Activated CD4-positive, alpha-beta memory T cell treated with anti-CD3 and anti-CD28 coated beads for 36 hours (primary cell): ENCODE measurements at regions not wholly inside any gene's neighbourhood (a gene's known extent, or its start where the extent isn't known, plus 50 kb on each side); places are given as distances from the start of the nearest gene placed in this dataset.
"Not testable (repeated sequence)": the region's sequence is repeated elsewhere in the genome, so short reads cannot be mapped to it uniquely, and the experiment has no call there.

ENCODE experiments used
- CTCF ChIA-PET: fragments of 350-600 bp; sonication (Branson Sonifier 250); formaldehyde crosslinking; loops from one replicate; lab custom pipeline; 2021; ENCODE audit warnings: antibody characterized with exemption, inconsistent platforms; lab: Charles Lee
- POLR2A ChIA-PET: fragments of 350-600 bp; sonication (Branson Sonifier 250); formaldehyde crosslinking; loops from one replicate; lab custom pipeline; 2021; ENCODE audit warnings: antibody characterized with exemption; lab: Charles Lee
- DNase-seq: peaks from one replicate; pipeline ENCODE4 v3.0.0-alpha.2; 2020
- H3K27ac Mint-ChIP-seq: one replicate; pipeline ENCODE4 v1.8.0; 2021; ENCODE audit warnings: mixed read lengths
- H3K27me3 Mint-ChIP-seq: one replicate; pipeline ENCODE4 v1.8.0; 2021; ENCODE audit warnings: mixed read lengths
- H3K36me3 Mint-ChIP-seq: one replicate; pipeline ENCODE4 v1.8.0; 2021; ENCODE audit warnings: mixed read lengths
- H3K4me1 Mint-ChIP-seq: one replicate; pipeline ENCODE4 v1.8.0; 2021; ENCODE audit warnings: low read depth, mixed read lengths
- H3K4me3 Mint-ChIP-seq: one replicate; pipeline ENCODE4 v1.8.0; 2021; ENCODE audit warnings: mild to moderate bottlenecking, mixed read lengths
- H3K9me3 Mint-ChIP-seq: one replicate; pipeline ENCODE4 v1.8.0; 2021; ENCODE audit warnings: mixed read lengths
- intact Hi-C: fragments of 100-400 bp; cut with micrococcal nuclease; formaldehyde crosslinking; loops from one replicate; pipeline ENCODE4 v1.15.1; 2023

DNA sequence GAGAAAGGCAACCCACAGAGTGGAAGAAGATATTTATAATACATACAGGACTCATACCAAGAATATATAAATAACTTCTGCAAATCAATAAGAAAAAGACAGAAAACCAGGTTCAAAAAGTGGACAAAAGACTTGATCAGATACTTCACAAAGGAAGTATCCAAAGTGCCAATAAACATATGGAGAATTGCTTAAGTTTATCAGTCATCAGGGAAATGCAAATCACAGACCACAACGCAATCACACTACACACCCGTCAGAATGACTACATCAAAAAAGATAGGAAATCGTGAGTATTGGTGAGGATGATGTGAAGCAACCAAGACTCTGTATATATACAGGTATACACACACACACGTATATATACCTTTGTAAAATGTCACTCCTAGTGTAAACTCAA, 180.6 kb downstream of the FAM43A start:
- ChIA-PET POLR2A (no interaction called here), CTCF (no interaction called here)
- H3K36me3 Mint-ChIP-seq, result no peaks in the 10 kb centered on the region
- intact Hi-C loops, result no loop called here
- H3K9me3 Mint-ChIP-seq, result no peaks in the 10 kb centered on the region
- H3K27ac Mint-ChIP-seq, result no peak overlapping the region
- H3K4me1 Mint-ChIP-seq, result no peaks in the 10 kb centered on the region
- DNase-seq, result no peak
- H3K4me3 Mint-ChIP-seq, result no peak overlapping the region
- H3K27me3 Mint-ChIP-seq, result peaks cover 19% of the 10 kb centered on the region

DNA sequence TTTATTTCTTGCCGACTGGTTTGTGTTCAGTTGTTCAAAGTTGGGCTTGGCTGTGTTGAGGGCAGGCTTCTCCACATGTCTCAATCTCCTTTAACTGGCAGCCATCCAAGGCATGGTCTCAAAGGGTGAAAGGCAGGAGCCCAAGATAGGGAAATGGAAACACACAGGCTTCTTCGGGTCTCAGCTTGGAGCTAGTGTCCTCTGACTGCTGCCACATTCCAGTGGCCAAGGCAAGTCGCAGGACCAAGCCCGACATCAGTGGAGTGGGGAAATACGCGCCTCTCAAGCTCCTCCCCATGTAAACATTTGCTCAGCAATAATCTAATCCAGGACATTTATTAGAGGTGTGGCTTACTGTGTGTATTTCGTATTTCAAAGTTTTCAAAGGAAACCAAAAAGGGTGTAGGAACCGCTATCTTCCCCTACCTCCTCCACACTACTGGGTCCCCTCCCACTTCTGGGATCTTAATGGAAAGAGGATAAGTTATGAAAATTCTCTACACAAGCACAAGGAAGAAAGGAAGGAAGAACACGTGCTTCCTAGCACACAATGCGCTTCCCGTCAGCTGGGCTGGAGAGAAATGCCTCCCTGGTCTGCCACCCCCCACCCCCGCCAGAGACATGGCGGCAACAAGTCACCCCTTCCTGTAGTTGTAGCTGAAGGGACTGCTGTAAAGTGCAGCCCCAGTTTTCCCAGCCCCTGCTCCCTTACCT, 181.7 kb downstream of the FAM43A start:
- H3K27me3 Mint-ChIP-seq, result peaks cover 21% of the 10 kb centered on the region
- DNase-seq, result no peak
- no peaks in the 10 kb centered on the region for H3K4me1 Mint-ChIP-seq
- intact Hi-C loops, result no loop called here
- CTCF ChIA-PET, result no interaction called here
- H3K27ac Mint-ChIP-seq, result no peak overlapping the region
- POLR2A ChIA-PET, result no interaction called here
- no peaks in the 10 kb centered on the region for H3K9me3 Mint-ChIP-seq
- no peak overlapping the region for H3K4me3 Mint-ChIP-seq
- no peaks in the 10 kb centered on the region for H3K36me3 Mint-ChIP-seq

DNA sequence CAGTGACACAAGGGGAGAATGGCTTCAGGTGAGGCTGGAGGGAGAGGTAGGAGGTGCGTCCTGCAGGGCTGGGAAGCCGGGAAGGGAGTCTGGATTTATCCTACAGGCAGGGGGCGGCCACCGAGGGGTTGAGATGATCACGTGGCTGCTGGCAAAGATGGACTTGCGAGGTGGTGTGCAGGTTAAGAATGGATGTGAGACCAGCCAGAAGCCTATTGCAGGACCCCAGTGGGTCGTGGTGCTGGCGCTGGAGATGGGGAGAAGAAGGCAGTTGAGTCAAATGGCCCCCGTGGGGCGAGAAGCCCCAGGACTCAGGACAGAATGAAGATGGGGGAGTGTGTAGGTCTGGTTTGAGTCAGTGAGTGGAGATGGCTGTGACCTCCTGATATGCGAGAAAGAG, 183.1 kb downstream of the FAM43A start:
- ChIA-PET POLR2A (no interaction called here), CTCF (no interaction called here)
- Mint-ChIP-seq H3K9me3 (no peaks in the 10 kb centered on the region), H3K27ac (no peak overlapping the region), H3K4me3 (no peak overlapping the region), H3K36me3 (no peaks in the 10 kb centered on the region), H3K27me3 (peaks cover 21% of the 10 kb centered on the region), H3K4me1 (no peaks in the 10 kb centered on the region)
- intact Hi-C loops, result no loop called here
- no peak for DNase-seq

DNA sequence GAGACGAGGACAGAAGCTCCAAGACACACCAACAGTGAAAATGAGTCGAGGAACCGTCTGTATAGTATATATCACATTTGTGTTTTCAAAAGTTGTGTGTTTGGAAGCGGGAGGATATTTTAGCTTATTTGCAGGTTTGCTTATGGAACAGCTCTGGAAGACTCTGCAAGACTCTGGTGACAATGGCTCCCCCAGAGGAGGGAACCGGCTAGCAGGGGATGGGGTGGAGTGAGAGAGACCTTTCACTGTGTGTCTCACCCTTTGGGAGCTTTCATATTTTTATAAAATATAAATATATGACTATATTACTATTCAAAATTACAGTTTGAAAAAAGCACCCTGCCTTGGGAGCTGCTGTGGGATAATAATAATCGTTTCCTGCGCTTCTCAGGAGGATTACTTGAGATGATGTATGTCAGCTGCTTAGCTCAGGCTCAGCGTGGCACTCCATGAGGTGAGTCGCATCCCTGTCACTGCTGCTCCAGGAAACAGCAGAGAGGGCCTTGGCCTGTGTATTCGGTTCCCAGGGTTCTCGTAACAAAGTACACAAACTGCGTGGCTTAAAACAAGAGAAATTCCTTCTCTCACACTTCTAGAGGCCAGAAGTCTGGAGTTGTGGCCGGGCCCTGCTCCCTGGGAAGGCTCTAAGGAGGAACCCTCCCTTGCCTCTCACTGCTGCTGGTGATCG, 183.9 kb downstream of the FAM43A start:
- no peaks in the 10 kb centered on the region for H3K9me3 Mint-ChIP-seq

DNA sequence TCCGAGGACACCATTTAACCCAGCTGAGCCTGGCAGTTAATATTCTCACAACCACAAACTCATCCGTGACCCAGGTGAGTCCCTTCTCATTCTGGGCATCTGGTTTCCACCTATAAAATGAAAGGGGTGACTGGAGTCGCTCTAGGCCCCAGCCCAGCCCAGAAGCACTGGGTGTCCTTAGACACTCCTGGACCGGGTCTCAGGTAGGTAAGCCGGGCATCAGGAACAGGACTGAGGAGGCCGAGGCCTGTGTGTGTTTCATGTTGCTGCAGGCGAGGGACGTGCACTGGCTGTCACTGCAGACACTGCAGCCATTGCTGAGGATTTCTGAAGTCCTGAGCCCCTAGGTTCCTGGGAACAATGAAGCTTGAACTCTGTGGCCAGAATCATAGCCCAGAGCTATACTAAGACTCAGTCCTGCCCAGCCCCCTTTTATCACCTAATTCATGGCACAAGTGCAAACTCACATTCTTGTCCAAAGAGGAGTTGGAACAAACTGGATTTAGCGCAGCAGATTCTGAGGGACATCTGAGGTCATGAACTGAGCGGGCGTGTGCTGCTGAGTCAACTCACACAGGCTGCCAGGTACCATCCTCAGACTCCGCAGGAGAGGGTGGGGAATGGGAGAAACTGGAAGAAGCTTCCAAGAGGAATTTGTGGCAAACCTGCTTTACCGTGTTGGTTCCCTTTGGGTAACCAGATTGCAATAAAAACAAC, 184.9 kb downstream of the FAM43A start:
- Mint-ChIP-seq H3K36me3 (no peaks in the 10 kb centered on the region), H3K4me3 (no peak overlapping the region), H3K9me3 (no peaks in the 10 kb centered on the region), H3K4me1 (no peaks in the 10 kb centered on the region), H3K27me3 (peaks cover 16% of the 10 kb centered on the region), H3K27ac (no peak overlapping the region)
- intact Hi-C loops, result no loop called here
- CTCF ChIA-PET, result no interaction called here
- DNase-seq, result no peak
- POLR2A ChIA-PET, result no interaction called here

More for the DNA sequence above, 183.9 kb downstream of the FAM43A start:
- Mint-ChIP-seq H3K4me3 (no peak overlapping the region), H3K27me3 (peaks cover 21% of the 10 kb centered on the region), H3K36me3 (no peaks in the 10 kb centered on the region), H3K27ac (no peak overlapping the region), H3K4me1 (no peaks in the 10 kb centered on the region)
- DNase-seq, result no peak
- CTCF ChIA-PET, result interaction anchor here (0.5 kb wide), 1 partner anchor 12 kb away, joined by 3 read pairs; no protein-coding TSS in a partner anchor
- POLR2A ChIA-PET, result no interaction called here
- intact Hi-C loops, result no loop called here

DNA sequence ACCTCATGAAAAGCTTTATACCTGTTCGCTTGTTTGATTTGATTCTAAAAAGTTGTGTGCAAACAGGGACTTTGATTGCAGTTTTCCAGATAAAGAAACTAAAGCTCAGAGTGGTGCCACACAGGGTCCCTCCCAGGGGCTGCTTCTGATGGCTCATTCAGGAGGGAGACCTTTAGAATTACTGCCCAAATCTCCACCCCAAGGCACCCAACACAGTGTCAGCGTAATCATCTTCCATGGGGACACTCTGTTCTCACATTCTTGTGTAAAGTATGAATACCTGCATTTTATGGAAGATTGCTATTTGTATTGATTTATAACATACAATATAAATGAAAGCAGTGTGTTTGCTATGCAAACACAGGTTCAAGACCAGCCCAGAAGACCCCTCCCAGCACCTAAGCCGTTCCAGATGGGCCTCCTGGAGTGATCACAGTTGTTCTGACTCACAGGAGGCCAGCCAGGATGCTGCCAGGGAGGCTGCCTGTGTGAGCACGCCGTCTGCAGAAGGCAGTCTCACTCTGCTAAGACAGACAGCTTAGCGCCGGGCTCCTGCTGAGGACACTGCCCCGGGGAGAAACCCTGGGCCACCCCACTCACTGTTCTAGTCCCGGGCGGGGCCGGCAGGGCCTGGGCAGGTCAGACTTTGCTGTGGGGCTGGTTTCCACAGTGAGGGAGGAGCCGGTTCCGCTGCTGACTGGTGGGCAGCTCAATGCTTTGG, 185.6 kb downstream of the FAM43A start:
- Mint-ChIP-seq H3K27me3 (peaks cover 17% of the 10 kb centered on the region), H3K27ac (no peak overlapping the region), H3K4me3 (no peak overlapping the region), H3K36me3 (no peaks in the 10 kb centered on the region), H3K9me3 (no peaks in the 10 kb centered on the region), H3K4me1 (no peaks in the 10 kb centered on the region)
- DNase-seq, result no peak
- POLR2A ChIA-PET, result interaction anchor here (0.5 kb wide), 1 partner anchor 91 kb away, joined by 3 read pairs; no protein-coding TSS in a partner anchor
- CTCF ChIA-PET, result no interaction called here
- intact Hi-C loops, result no loop called here

DNA sequence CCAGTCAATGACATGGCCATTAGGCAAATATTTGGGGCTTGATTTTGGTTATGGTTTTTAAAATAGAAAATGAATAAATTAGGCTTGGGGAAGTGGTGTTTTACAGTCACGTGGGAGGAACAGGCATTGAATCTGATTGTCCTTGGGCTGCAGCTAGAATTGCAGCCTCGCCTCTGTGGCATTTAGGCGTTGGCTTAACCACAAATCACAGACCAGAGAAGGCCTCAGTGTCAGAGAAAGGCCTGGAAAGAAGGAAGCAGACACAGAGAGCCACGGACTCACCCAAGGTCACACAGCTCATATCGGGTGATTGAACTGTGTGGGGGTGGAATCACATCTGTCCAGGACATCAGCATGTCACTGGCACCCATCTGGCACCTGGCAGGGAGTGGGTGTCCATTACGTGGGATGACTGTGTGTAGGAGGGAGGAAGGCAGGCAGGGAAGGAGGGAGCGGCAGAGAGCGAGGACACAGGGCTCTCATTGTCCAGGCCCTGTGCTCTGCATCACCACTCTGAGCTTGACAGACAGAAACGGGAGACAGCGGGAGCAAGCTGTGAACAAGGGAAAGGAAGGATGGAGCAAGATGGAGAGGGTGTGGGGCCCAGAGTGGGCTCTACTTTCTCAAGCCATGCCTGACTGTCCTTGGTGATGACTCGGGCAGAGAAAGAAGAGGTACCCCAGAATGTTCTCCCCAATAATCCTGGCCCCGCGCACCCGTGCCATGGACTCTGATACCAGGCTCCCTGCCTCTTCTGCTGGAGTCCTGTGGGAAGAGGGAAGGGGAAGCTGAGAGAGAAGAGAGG, 186.4 kb downstream of the FAM43A start:
- CTCF ChIA-PET, result no interaction called here
- Mint-ChIP-seq H3K4me1 (no peaks in the 10 kb centered on the region), H3K27me3 (peaks cover 14% of the 10 kb centered on the region), H3K27ac (no peak overlapping the region), H3K9me3 (no peaks in the 10 kb centered on the region), H3K36me3 (no peaks in the 10 kb centered on the region), H3K4me3 (no peak overlapping the region)
- intact Hi-C loops, result no loop called here
- POLR2A ChIA-PET, result interaction anchor here (0.5 kb wide), 1 partner anchor 91 kb away, joined by 3 read pairs; no protein-coding TSS in a partner anchor
- DNase-seq, result no peak

DNA sequence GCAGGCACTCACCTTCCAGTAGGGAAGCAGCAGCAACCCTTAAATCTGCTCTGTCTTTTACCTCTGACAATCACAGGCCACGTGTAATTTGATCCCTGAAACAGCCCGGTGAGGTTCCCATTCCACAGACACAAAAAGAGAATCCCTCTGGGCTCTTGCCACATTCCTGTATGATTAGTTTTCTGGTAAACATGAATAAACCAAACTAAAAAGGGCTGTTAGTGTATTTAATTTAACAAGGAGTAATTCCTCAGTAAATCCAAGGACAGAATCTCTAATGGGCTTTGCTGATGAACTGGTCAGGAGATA, 186.9 kb downstream of the FAM43A start:
- CTCF ChIA-PET, result no interaction called here
- intact Hi-C loops, result no loop called here
- DNase-seq, result no peak
- peaks cover 11% of the 10 kb centered on the region for H3K27me3 Mint-ChIP-seq
- no peaks in the 10 kb centered on the region for H3K9me3 Mint-ChIP-seq
- H3K36me3 Mint-ChIP-seq, result no peaks in the 10 kb centered on the region
- no peaks in the 10 kb centered on the region for H3K4me1 Mint-ChIP-seq
- no peak overlapping the region for H3K4me3 Mint-ChIP-seq
- POLR2A ChIA-PET, result no interaction called here
- no peak overlapping the region for H3K27ac Mint-ChIP-seq

DNA sequence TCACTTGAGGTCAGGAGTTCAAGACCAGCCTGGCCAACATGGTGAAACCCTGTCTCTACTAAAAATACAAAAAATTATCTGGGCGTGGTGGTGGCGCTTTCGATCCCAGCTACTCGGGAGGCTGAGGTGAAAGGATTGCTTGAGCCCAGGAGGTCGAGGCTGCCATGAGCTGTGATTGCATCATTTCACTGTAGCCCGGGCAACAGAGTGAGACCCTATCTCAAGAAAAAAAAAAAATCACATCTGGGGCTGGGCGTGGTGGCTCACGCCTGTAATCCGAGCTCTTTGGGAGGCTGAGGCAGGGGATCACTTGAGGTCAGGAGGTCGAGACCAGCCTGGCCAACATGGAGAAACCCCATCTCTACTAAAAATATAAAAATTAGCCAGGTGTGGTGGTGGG, 187.8 kb downstream of the FAM43A start:
- intact Hi-C loops, H3K9me3 Mint-ChIP-seq, POLR2A ChIA-PET, DNase-seq, H3K27me3 Mint-ChIP-seq, H3K27ac Mint-ChIP-seq, CTCF ChIA-PET, H3K4me1 Mint-ChIP-seq, H3K4me3 Mint-ChIP-seq, H3K36me3 Mint-ChIP-seq: not testable (repeated sequence)

DNA sequence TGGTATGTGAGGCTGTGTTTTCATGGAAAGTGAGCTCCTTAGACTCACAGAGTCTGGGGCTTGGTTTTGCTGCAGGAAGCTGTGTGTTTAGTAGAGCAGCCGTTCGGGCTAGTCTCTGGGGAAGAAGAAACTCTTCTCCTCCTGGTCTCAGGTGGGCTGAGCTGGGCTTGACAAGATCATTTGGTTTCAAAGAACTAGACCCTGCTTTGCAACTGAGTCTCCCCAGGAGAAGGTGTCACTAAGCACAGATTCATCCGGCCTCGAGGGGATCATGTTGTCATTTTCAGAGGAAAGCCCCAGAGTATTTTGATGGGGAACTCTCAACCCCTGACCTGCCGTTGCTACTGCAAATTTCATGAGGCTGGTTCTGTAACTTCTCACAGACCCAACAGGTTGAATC, 188.5 kb downstream of the FAM43A start:
- intact Hi-C loops, result no loop called here
- no peak for DNase-seq
- peaks cover 6% of the 10 kb centered on the region for H3K27me3 Mint-ChIP-seq
- no peaks in the 10 kb centered on the region for H3K9me3 Mint-ChIP-seq
- POLR2A ChIA-PET, result no interaction called here
- CTCF ChIA-PET, result no interaction called here
- H3K4me3 Mint-ChIP-seq, result no peak overlapping the region
- peaks cover 2% of the 10 kb centered on the region for H3K4me1 Mint-ChIP-seq
- no peak overlapping the region for H3K27ac Mint-ChIP-seq
- no peaks in the 10 kb centered on the region for H3K36me3 Mint-ChIP-seq

DNA sequence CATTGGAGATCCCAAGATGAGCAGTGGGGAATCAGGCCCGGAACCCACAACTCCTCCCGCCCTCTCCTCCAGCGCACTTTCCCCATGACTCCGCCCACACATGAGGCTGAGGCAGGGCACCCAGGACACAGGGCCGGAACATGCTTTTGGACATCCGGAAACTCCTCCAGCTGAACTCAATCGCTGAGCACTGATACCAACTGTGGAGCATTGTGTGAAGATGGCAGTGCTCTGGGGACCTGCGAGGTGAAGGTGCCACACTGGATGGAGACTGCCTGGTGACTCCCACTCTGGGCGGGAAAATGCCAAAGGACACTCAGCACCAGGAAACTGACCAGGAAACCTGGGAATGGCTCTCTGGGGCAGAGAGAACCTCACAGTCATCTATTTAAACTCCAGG, 189.1 kb downstream of the FAM43A start:
- H3K4me1 Mint-ChIP-seq, result peaks cover 7% of the 10 kb centered on the region
- CTCF ChIA-PET, result no interaction called here
- intact Hi-C loops, result no loop called here
- POLR2A ChIA-PET, result no interaction called here
- no peaks in the 10 kb centered on the region for H3K36me3 Mint-ChIP-seq
- H3K9me3 Mint-ChIP-seq, result no peaks in the 10 kb centered on the region
- DNase-seq, result no peak
- H3K27me3 Mint-ChIP-seq, result peaks cover 6% of the 10 kb centered on the region
- no peak overlapping the region for H3K27ac Mint-ChIP-seq
- H3K4me3 Mint-ChIP-seq, result no peak overlapping the region
